Pancreas (tissue), 10 donors: ENCODE measurements at regions not wholly inside any gene's neighbourhood (a gene's known extent, or its start where the extent isn't known, plus 50 kb on each side); places are given as distances from the start of the nearest gene placed in this dataset.

ENCODE experiments used
- ATAC-seq, 4 donors: fragments of 200-7000 bp; cut with Tn5 transposase; one replicate each; pipeline versions ENCODE4 v1.8.0 to v1.9.1; 2020; ENCODE audit warnings: mild to moderate bottlenecking in 4 of 4, moderate library complexity in 4 of 4
- DNase-seq, 6 donors: peaks; one replicate each; pipeline ENCODE4 v3.0.0-alpha.2; 2020
- FAIRE-seq: peaks from 2 replicates; lab custom pipeline; 2012; peaks lifted over from hg19 to GRCh38; lab: Jason Lieb, UNC
- H3K27ac ChIP-seq, 4 donors: fragments of 200-600 bp; sonication (generic); 1 replicate in 3 of 4; 2 replicates in 1 of 4; pipeline versions ENCODE4 v1.5.0 to v1.8.0; 2020
- H3K27me3 ChIP-seq, 4 donors: fragments of 200-600 bp; one replicate each; pipeline ENCODE4 v1.8.0; 2021
- H3K36me3 ChIP-seq, 3 donors: fragments of 200-600 bp; sonication (generic) in 1 of 3; one replicate each; pipeline versions ENCODE4 v1.5.0 to v1.8.0; 2020 to 2021
- H3K4me1 ChIP-seq, 3 donors: fragments of 200-600 bp; one replicate each; pipeline ENCODE4 v1.8.0; 2021
- H3K4me3 ChIP-seq, 4 donors: fragments of 200-600 bp; sonication (generic) in 2 of 4; one replicate each; pipeline versions ENCODE4 v1.5.0 to v1.8.0; 2020 to 2021
- H3K9me3 ChIP-seq, 4 donors: fragments of 200-600 bp; one replicate each; pipeline ENCODE4 v1.8.0; 2021
- CTCF ChIP-seq, 4 donors: fragments of 200-600 bp; sonication (generic) in 3 of 4; IDR thresholded peaks; one replicate each; pipeline versions ENCODE4 v1.5.0 to v1.8.0; 2021; ENCODE audit warnings: antibody characterized with exemption in 4 of 4
- WGBS, 2 donors: extraction: QIAGEN DNeasy Blood & Tissue Kit; methylation state at CpG; one replicate each; pipeline ENCODE4 v1.1.7; 2013; 5-methylcytosine and 5-hydroxymethylcytosine counted together
- intact Hi-C, 3 donors: fragments of 100-400 bp; cut with DNase I; formaldehyde crosslinking; loops; one replicate each; pipeline versions ENCODE4 v1.11.1 to v1.14.2; 2022
- donor health status: healthy with polysubstance abuse.
- donor health status: DM: no; HTN: no; CAD: no; lungs with moderate emphysema.
- donor health status: DM: no; HTN: no; CAD: no.
- donor health status: control.
- donor health status: control.
- donor health status: Bipolar disorder and iron deficiency.
- donor health status: DM: yes; HTN: yes; CAD: no.
- donor health status: DM: no; HTN: no; CAD: no.
- donor health status: DM: no; HTN: no; CAD: no.
- donor health status: DM: yes; HTN: yes; CAD: no.

- 70 to 73% methylated on average over 13 of the region's 13 CpGs for WGBS, 2 donors
- Histone ChIP-seq H3K4me1 (no peaks in the 10 kb centered on the region), H3K27ac (no peak overlapping the region), H3K4me3 (no peak overlapping the region), H3K9me3 (no peaks in the 10 kb centered on the region), H3K36me3 (no peaks in the 10 kb centered on the region), H3K27me3 (no peaks in the 10 kb centered on the region)
- DNase-seq (no peak), FAIRE-seq (no peak), ATAC-seq (peak in 3 of 4 donors; percentile 54 to 73 (median 61))
- intact Hi-C loops: no loop called here
- TF ChIP-seq CTCF (IDR thresholded peaks at IDR 0.05): no peak
Observed at GRCh38 chr5:159451197-159452052, 121.1 kb upstream of the IL12B start.

GRCh38 chr5:159452480-159453167, 122.3 kb upstream of the IL12B start:
- no peak overlapping the region for H3K4me3 ChIP-seq
- no peaks in the 10 kb centered on the region for H3K36me3 ChIP-seq
- no peak overlapping the region for H3K27ac ChIP-seq
- intact Hi-C loops: no loop called here
- no peaks in the 10 kb centered on the region for H3K4me1 ChIP-seq
- H3K27me3 ChIP-seq: no peaks in the 10 kb centered on the region
- TF ChIP-seq CTCF (IDR thresholded peaks at IDR 0.05): no peak
- DNase-seq (no peak), FAIRE-seq (no peak), ATAC-seq (peak in 3 of 4 donors; percentile 39 to 64 (median 41))
- no peaks in the 10 kb centered on the region for H3K9me3 ChIP-seq
- 49 to 51% methylated on average over 11 of the region's 11 CpGs for WGBS, 2 donors

GRCh38 chr5:159453209-159453608, 122.9 kb upstream of the IL12B start:
- H3K27ac ChIP-seq: no peak overlapping the region
- no peaks in the 10 kb centered on the region for H3K9me3 ChIP-seq
- DNase-seq: no peak
- intact Hi-C loops: no loop called here
- TF ChIP-seq CTCF (IDR thresholded peaks at IDR 0.05): no peak
- no peak overlapping the region for H3K4me3 ChIP-seq
- no peak for ATAC-seq
- H3K4me1 ChIP-seq: no peaks in the 10 kb centered on the region
- no peaks in the 10 kb centered on the region for H3K27me3 ChIP-seq
- WGBS, 2 donors: 65 to 86% methylated on average over 7 of the region's 7 CpGs
- FAIRE-seq: no peak
- H3K36me3 ChIP-seq: no peaks in the 10 kb centered on the region

- H3K27ac ChIP-seq: no peak overlapping the region
- no peak for TF ChIP-seq CTCF (IDR thresholded peaks at IDR 0.05)
- WGBS, 2 donors: 49 to 59% methylated on average over 2 of the region's 2 CpGs
- intact Hi-C loops: no loop called here
- FAIRE-seq (no peak), ATAC-seq (no peak), DNase-seq (no peak)
- no peaks in the 10 kb centered on the region for H3K36me3 ChIP-seq
- no peak overlapping the region for H3K4me3 ChIP-seq
- no peaks in the 10 kb centered on the region for H3K27me3 ChIP-seq
- H3K4me1 ChIP-seq: no peaks in the 10 kb centered on the region
- H3K9me3 ChIP-seq: no peaks in the 10 kb centered on the region
Observed at GRCh38 chr5:159456261-159456660, 126.0 kb upstream of the IL12B start.
